ENCODE measurements at regions not wholly inside any gene's neighbourhood (a gene's known extent, or its start where the extent isn't known, plus 50 kb on each side); places are given as distances from the start of the nearest gene placed in this dataset.

- Histone ChIP-seq H3K4me3 (no peak overlapping the region), H3K36me3 (ENCODE audit: control insufficient read depth in 4 of 4, insufficient read depth in 4 of 4, low read length in 4 of 4) (no peaks in the 10 kb centered on the region), H3K4me1 (ENCODE audit: control insufficient read depth in 5 of 5, insufficient read depth in 5 of 5, low read length in 5 of 5) (no peaks in the 10 kb centered on the region), H3K9me3 (ENCODE audit: control insufficient read depth in 4 of 4, insufficient read depth in 3 of 4, low read length in 3 of 4) (no peaks in the 10 kb centered on the region), H3K9ac (ENCODE audit: insufficient read depth in 1 of 2, low read length in 2 of 2) (no peak overlapping the region), H3K27me3 (ENCODE audit: control insufficient read depth in 3 of 3, insufficient read depth in 3 of 3, low read length in 2 of 3) (no peaks in the 10 kb centered on the region), H3K27ac (ENCODE audit: low read depth in 1 of 2, low read length in 1 of 2) (no peak overlapping the region)
- DNase-seq, result no peak
- TF ChIP-seq CTCF (IDR thresholded peaks at IDR 0.05; ENCODE audit: control extremely low read depth, extremely low read depth), result no peak
- WGBS, 2 donors, result 97 to 98% methylated on average over 2 of the region's 2 CpGs
- ATAC-seq (ENCODE audit: insufficient read depth, low FRiP score), result no peak
Measured at GRCh38 chr7:118404211-118404610, 179.7 kb downstream of the ANKRD7 start.

- no peaks in the 10 kb centered on the region for H3K4me1 ChIP-seq (ENCODE audit: control insufficient read depth in 5 of 5, insufficient read depth in 5 of 5, low read length in 5 of 5)
- no peaks in the 10 kb centered on the region for H3K27me3 ChIP-seq (ENCODE audit: control insufficient read depth in 3 of 3, insufficient read depth in 3 of 3, low read length in 2 of 3)
- TF ChIP-seq CTCF (IDR thresholded peaks at IDR 0.05; ENCODE audit: control extremely low read depth, extremely low read depth), result no peak
- no peak overlapping the region for H3K9ac ChIP-seq (ENCODE audit: insufficient read depth in 1 of 2, low read length in 2 of 2)
- H3K27ac ChIP-seq (ENCODE audit: low read depth in 1 of 2, low read length in 1 of 2), result no peak overlapping the region
- ATAC-seq (ENCODE audit: insufficient read depth, low FRiP score) (no peak), DNase-seq (no peak)
- H3K4me3 ChIP-seq, result no peak overlapping the region
- 84 to 97% methylated on average over 1 of the region's 1 CpG for WGBS, 2 donors
- no peaks in the 10 kb centered on the region for H3K9me3 ChIP-seq (ENCODE audit: control insufficient read depth in 4 of 4, insufficient read depth in 3 of 4, low read length in 3 of 4)
- no peaks in the 10 kb centered on the region for H3K36me3 ChIP-seq (ENCODE audit: control insufficient read depth in 4 of 4, insufficient read depth in 4 of 4, low read length in 4 of 4)
Measured at GRCh38 chr7:118418433-118418832, 193.9 kb downstream of the ANKRD7 start.

GRCh38 chr7:118420888-118421287 is 196.4 kb downstream of the ANKRD7 start:
- Histone ChIP-seq H3K4me1 (ENCODE audit: control insufficient read depth in 5 of 5, insufficient read depth in 5 of 5, low read length in 5 of 5) (no peaks in the 10 kb centered on the region), H3K27ac (ENCODE audit: low read depth in 1 of 2, low read length in 1 of 2) (no peak overlapping the region), H3K9me3 (ENCODE audit: control insufficient read depth in 4 of 4, insufficient read depth in 3 of 4, low read length in 3 of 4) (no peaks in the 10 kb centered on the region), H3K4me3 (no peak overlapping the region), H3K36me3 (ENCODE audit: control insufficient read depth in 4 of 4, insufficient read depth in 4 of 4, low read length in 4 of 4) (no peaks in the 10 kb centered on the region), H3K27me3 (ENCODE audit: control insufficient read depth in 3 of 3, insufficient read depth in 3 of 3, low read length in 2 of 3) (no peaks in the 10 kb centered on the region), H3K9ac (ENCODE audit: insufficient read depth in 1 of 2, low read length in 2 of 2) (no peak overlapping the region)
- ATAC-seq (ENCODE audit: insufficient read depth, low FRiP score) (no peak), DNase-seq (no peak)
- no peak for TF ChIP-seq CTCF (IDR thresholded peaks at IDR 0.05; ENCODE audit: control extremely low read depth, extremely low read depth)
- WGBS, 2 donors, result 84 to 86% methylated on average over 2 of the region's 2 CpGs

GRCh38 chr7:118429141-118429540 is 204.6 kb downstream of the ANKRD7 start:
- Histone ChIP-seq H3K9me3 (ENCODE audit: control insufficient read depth in 4 of 4, insufficient read depth in 3 of 4, low read length in 3 of 4) (peaks cover 0 to 3% (median 0%) of the 10 kb centered on the region in 4 donors), H3K4me1 (ENCODE audit: control insufficient read depth in 5 of 5, insufficient read depth in 5 of 5, low read length in 5 of 5) (no peaks in the 10 kb centered on the region), H3K4me3 (no peak overlapping the region), H3K9ac (ENCODE audit: insufficient read depth in 1 of 2, low read length in 2 of 2) (no peak overlapping the region), H3K36me3 (ENCODE audit: control insufficient read depth in 4 of 4, insufficient read depth in 4 of 4, low read length in 4 of 4) (no peaks in the 10 kb centered on the region), H3K27me3 (ENCODE audit: control insufficient read depth in 3 of 3, insufficient read depth in 3 of 3, low read length in 2 of 3) (no peaks in the 10 kb centered on the region), H3K27ac (ENCODE audit: low read depth in 1 of 2, low read length in 1 of 2) (no peak overlapping the region)
- WGBS, 2 donors, result 52 to 70% methylated on average over 3 of the region's 3 CpGs
- DNase-seq (no peak), ATAC-seq (ENCODE audit: insufficient read depth, low FRiP score) (no peak)
- TF ChIP-seq CTCF (IDR thresholded peaks at IDR 0.05; ENCODE audit: control extremely low read depth, extremely low read depth), result no peak
